OCI-LY1 (cell line): ENCODE measurements at regions not wholly inside any gene's neighbourhood (a gene's known extent, or its start where the extent isn't known, plus 50 kb on each side); places are given as distances from the start of the nearest gene placed in this dataset.

Experiments
- EZH2 ChIP-seq: fragments of 200-600 bp; sonication (generic), shearing (Covaris generic); IDR thresholded peaks from 2 replicates; pipeline ENCODE4 v1.8.0; 2017; ENCODE audit warnings: borderline replicate concordance, mixed run types, mild to moderate bottlenecking, antibody characterized with exemption, low read length, moderate library complexity, mixed read lengths
- TF ChIP-seq, protein P1 (sequence below): fragments of 200-600 bp; sonication (generic), shearing (Covaris generic); IDR thresholded peaks from 2 replicates; pipeline ENCODE4 v1.5.1; 2017; ENCODE audit warnings: mild to moderate bottlenecking, antibody characterized with exemption, low read length, moderate library complexity, mixed read lengths

GRCh38 chr5:174542471-174542870, 181.9 kb upstream of the MSX2 start:
- TF ChIP-seq, protein P1, sequence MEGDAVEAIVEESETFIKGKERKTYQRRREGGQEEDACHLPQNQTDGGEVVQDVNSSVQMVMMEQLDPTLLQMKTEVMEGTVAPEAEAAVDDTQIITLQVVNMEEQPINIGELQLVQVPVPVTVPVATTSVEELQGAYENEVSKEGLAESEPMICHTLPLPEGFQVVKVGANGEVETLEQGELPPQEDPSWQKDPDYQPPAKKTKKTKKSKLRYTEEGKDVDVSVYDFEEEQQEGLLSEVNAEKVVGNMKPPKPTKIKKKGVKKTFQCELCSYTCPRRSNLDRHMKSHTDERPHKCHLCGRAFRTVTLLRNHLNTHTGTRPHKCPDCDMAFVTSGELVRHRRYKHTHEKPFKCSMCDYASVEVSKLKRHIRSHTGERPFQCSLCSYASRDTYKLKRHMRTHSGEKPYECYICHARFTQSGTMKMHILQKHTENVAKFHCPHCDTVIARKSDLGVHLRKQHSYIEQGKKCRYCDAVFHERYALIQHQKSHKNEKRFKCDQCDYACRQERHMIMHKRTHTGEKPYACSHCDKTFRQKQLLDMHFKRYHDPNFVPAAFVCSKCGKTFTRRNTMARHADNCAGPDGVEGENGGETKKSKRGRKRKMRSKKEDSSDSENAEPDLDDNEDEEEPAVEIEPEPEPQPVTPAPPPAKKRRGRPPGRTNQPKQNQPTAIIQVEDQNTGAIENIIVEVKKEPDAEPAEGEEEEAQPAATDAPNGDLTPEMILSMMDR: no peak
- no peak for TF ChIP-seq EZH2
